ENCODE measurements at regions not wholly inside any gene's neighbourhood (a gene's known extent, or its start where the extent isn't known, plus 50 kb on each side); places are given as distances from the start of the nearest gene placed in this dataset.

DNA sequence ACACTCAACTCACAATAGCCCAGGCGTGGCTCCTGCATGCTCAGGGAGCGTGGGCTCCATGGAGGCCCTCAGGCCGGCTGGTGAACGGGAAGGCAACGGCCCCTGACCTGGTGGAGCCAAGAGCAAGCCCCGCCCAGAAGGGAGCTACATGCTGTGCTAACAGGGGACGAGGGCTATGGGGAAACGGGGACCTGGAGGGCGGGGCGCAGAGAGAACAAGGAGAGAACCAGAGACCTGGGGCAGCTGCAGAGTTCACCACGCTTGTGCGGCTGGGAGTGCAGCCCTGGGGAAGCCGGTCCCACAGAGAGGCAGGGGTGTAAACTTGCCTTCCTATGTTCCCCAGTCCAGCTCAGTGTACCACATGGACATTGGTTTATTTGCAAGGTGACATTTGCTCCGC is 69.2 kb upstream of the PPP2R2D start:
- no peaks in the 10 kb centered on the region for H3K9me3 ChIP-seq (ENCODE audit: control insufficient read depth in 2 of 3, low read length in 3 of 3)
- ATAC-seq (no peak), DNase-seq (no peak)
- ChIA-PET POLR2A (no interaction called here), CTCF (no interaction called here)
- H3K27me3 ChIP-seq (ENCODE audit: control insufficient read depth in 2 of 2, insufficient read depth in 2 of 2, low read length in 2 of 2), result no peaks in the 10 kb centered on the region
- no peaks in the 10 kb centered on the region for H3K36me3 ChIP-seq (ENCODE audit: control insufficient read depth in 2 of 3, insufficient read depth in 3 of 3, low read length in 3 of 3)
- no peaks in the 10 kb centered on the region for H3K4me1 ChIP-seq (ENCODE audit: control insufficient read depth in 2 of 2, insufficient read depth in 2 of 2, low read length in 2 of 2)
- H3K36me3 Mint-ChIP-seq, result peaks cover 0 to 4% (median 0%) of the 10 kb centered on the region in 5 donors
- no peak overlapping the region for H3K27ac ChIP-seq (ENCODE audit: low read depth, low read length)
- no peak overlapping the region for H3K4me3 Mint-ChIP-seq
- no peak overlapping the region for H3K27ac Mint-ChIP-seq
- intact Hi-C loops (cut with micrococcal nuclease), result no loop called here
- H3K4me3 ChIP-seq (ENCODE audit: low read length), result no peak overlapping the region
- H3K27me3 Mint-ChIP-seq, result peaks cover 0 to 29% (median 11%) of the 10 kb centered on the region in 5 donors
- no peaks in the 10 kb centered on the region for H3K4me1 Mint-ChIP-seq
- H3K9me3 Mint-ChIP-seq, result peaks cover 0 to 21% (median 4%) of the 10 kb centered on the region in 11 donors

- H3K4me1 ChIP-seq (ENCODE audit: control insufficient read depth in 2 of 2, insufficient read depth in 2 of 2, low read length in 2 of 2), result no peaks in the 10 kb centered on the region
- no peaks in the 10 kb centered on the region for H3K27me3 ChIP-seq (ENCODE audit: control insufficient read depth in 2 of 2, insufficient read depth in 2 of 2, low read length in 2 of 2)
- ChIA-PET POLR2A (no interaction called here), CTCF (no interaction called here)
- H3K9me3 ChIP-seq (ENCODE audit: control insufficient read depth in 2 of 3, low read length in 3 of 3), result no peaks in the 10 kb centered on the region
- Mint-ChIP-seq H3K27ac (no peak overlapping the region), H3K9me3 (peaks cover 0 to 21% (median 4%) of the 10 kb centered on the region in 11 donors), H3K4me1 (no peaks in the 10 kb centered on the region), H3K36me3 (peaks cover 0 to 4% (median 0%) of the 10 kb centered on the region in 5 donors), H3K27me3 (peaks cover 0 to 29% (median 11%) of the 10 kb centered on the region in 5 donors), H3K4me3 (no peak overlapping the region)
- no peak for DNase-seq
- ATAC-seq, result no peak
- H3K27ac ChIP-seq (ENCODE audit: low read depth, low read length), result no peak overlapping the region
- no peaks in the 10 kb centered on the region for H3K36me3 ChIP-seq (ENCODE audit: control insufficient read depth in 2 of 3, insufficient read depth in 3 of 3, low read length in 3 of 3)
- intact Hi-C loops (cut with micrococcal nuclease), result no loop called here
- H3K4me3 ChIP-seq (ENCODE audit: low read length), result no peak overlapping the region
Observed at GRCh38 chr10:131832056-131832685, 68.6 kb upstream of the PPP2R2D start.

- Mint-ChIP-seq H3K4me1 (no peaks in the 10 kb centered on the region), H3K27me3 (peaks cover 0 to 29% (median 11%) of the 10 kb centered on the region in 5 donors), H3K9me3 (peaks cover 0 to 18% (median 0%) of the 10 kb centered on the region in 11 donors), H3K27ac (no peak overlapping the region), H3K36me3 (no peaks in the 10 kb centered on the region), H3K4me3 (no peak overlapping the region)
- intact Hi-C loops (cut with micrococcal nuclease), result no loop called here
- DNase-seq (no peak), ATAC-seq (no peak)
- no peak overlapping the region for H3K4me3 ChIP-seq (ENCODE audit: low read length)
- ChIA-PET POLR2A (no interaction called here), CTCF (no interaction called here)
- no peak overlapping the region for H3K27ac ChIP-seq (ENCODE audit: low read depth, low read length)
- H3K9me3 ChIP-seq (ENCODE audit: control insufficient read depth in 2 of 3, low read length in 3 of 3), result no peaks in the 10 kb centered on the region
- H3K27me3 ChIP-seq (ENCODE audit: control insufficient read depth in 2 of 2, insufficient read depth in 2 of 2, low read length in 2 of 2), result no peaks in the 10 kb centered on the region
- H3K4me1 ChIP-seq (ENCODE audit: control insufficient read depth in 2 of 2, insufficient read depth in 2 of 2, low read length in 2 of 2), result no peaks in the 10 kb centered on the region
- H3K36me3 ChIP-seq (ENCODE audit: control insufficient read depth in 2 of 3, insufficient read depth in 3 of 3, low read length in 3 of 3), result no peaks in the 10 kb centered on the region
Observed at GRCh38 chr10:131833013-131833412, 67.8 kb upstream of the PPP2R2D start.

GRCh38 chr10:131833446-131834080 is 67.2 kb upstream of the PPP2R2D start:
- H3K9me3 Mint-ChIP-seq, result peaks cover 0 to 15% (median 0%) of the 10 kb centered on the region in 11 donors
- Histone ChIP-seq H3K4me1 (ENCODE audit: control insufficient read depth in 2 of 2, insufficient read depth in 2 of 2, low read length in 2 of 2) (no peaks in the 10 kb centered on the region), H3K27me3 (ENCODE audit: control insufficient read depth in 2 of 2, insufficient read depth in 2 of 2, low read length in 2 of 2) (no peaks in the 10 kb centered on the region), H3K36me3 (ENCODE audit: control insufficient read depth in 2 of 3, insufficient read depth in 3 of 3, low read length in 3 of 3) (no peaks in the 10 kb centered on the region), H3K4me3 (ENCODE audit: low read length) (no peak overlapping the region), H3K9me3 (ENCODE audit: control insufficient read depth in 2 of 3, low read length in 3 of 3) (no peaks in the 10 kb centered on the region), H3K27ac (ENCODE audit: low read depth, low read length) (no peak overlapping the region)
- POLR2A ChIA-PET, result no interaction called here
- peak in 1 of 9 donors; percentile 7 for DNase-seq
- peaks cover 0 to 29% (median 11%) of the 10 kb centered on the region in 5 donors for H3K27me3 Mint-ChIP-seq
- no peak overlapping the region for H3K4me3 Mint-ChIP-seq
- H3K27ac Mint-ChIP-seq, result no peak overlapping the region
- ATAC-seq, result no peak
- H3K36me3 Mint-ChIP-seq, result no peaks in the 10 kb centered on the region
- intact Hi-C loops (cut with micrococcal nuclease), result no loop called here
- H3K4me1 Mint-ChIP-seq, result no peaks in the 10 kb centered on the region
- CTCF ChIA-PET, result no interaction called here

GRCh38 chr10:131834152-131834810 is 66.5 kb upstream of the PPP2R2D start:
- Mint-ChIP-seq H3K27me3 (peaks cover 0 to 23% (median 11%) of the 10 kb centered on the region in 5 donors), H3K27ac (no peak overlapping the region), H3K4me1 (no peaks in the 10 kb centered on the region), H3K9me3 (peaks cover 0 to 15% (median 0%) of the 10 kb centered on the region in 11 donors), H3K36me3 (no peaks in the 10 kb centered on the region), H3K4me3 (no peak overlapping the region)
- Histone ChIP-seq H3K4me3 (ENCODE audit: low read length) (no peak overlapping the region), H3K27ac (ENCODE audit: low read depth, low read length) (no peak overlapping the region), H3K9me3 (ENCODE audit: control insufficient read depth in 2 of 3, low read length in 3 of 3) (no peaks in the 10 kb centered on the region), H3K4me1 (ENCODE audit: control insufficient read depth in 2 of 2, insufficient read depth in 2 of 2, low read length in 2 of 2) (no peaks in the 10 kb centered on the region), H3K36me3 (ENCODE audit: control insufficient read depth in 2 of 3, insufficient read depth in 3 of 3, low read length in 3 of 3) (no peaks in the 10 kb centered on the region), H3K27me3 (ENCODE audit: control insufficient read depth in 2 of 2, insufficient read depth in 2 of 2, low read length in 2 of 2) (no peaks in the 10 kb centered on the region)
- CTCF ChIA-PET, result no interaction called here
- POLR2A ChIA-PET, result no interaction called here
- intact Hi-C loops (cut with micrococcal nuclease), result no loop called here
- DNase-seq (no peak), ATAC-seq (no peak)

DNA sequence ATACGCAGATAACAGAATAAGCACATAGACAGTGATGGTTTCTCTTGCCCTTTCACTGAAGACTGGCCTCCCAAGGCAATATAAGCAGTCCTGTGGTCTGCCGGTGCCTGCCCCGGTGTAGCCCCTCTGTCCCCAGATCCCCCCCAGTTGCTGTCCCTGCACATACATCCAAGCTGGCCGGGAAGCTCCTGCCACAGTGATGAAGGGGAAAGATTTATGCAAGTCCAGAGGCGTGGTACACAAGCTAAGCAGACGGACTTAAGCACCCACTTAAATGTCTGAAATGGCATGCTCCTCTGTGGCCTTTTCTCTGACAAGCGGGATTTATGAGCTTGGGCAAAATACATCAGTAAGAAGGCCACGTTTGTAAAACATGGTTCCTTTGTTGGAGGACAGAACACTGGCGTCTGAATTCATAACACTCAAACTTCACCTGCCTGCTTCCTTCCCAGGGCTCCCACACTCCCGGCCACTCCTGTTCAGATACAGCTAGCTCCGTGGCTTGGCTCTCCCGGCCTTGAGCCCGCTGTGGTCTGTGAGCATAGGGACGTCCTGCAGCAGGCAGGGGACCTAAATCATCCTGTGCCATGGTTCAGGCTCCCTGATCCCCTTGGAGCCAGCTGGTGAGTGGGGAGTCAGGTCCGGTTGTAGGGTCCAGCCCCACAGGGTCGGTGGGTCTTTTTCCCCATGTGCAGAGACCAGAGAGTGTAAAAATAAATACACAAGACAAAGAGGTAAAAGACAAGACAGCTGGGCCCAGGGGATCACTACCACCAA is 61.7 kb upstream of the PPP2R2D start:
- no peak overlapping the region for H3K4me3 ChIP-seq (ENCODE audit: low read length)
- no peak overlapping the region for H3K27ac ChIP-seq (ENCODE audit: low read depth, low read length)
- H3K36me3 Mint-ChIP-seq, result no peaks in the 10 kb centered on the region
- H3K27me3 Mint-ChIP-seq, result peaks cover 0 to 6% (median 0%) of the 10 kb centered on the region in 5 donors
- intact Hi-C loops (cut with micrococcal nuclease), result no loop called here
- DNase-seq, result no peak
- H3K9me3 Mint-ChIP-seq, result peaks cover 0 to 14% (median 0%) of the 10 kb centered on the region in 11 donors
- ChIA-PET CTCF (no interaction called here), POLR2A (no interaction called here)
- H3K36me3 ChIP-seq (ENCODE audit: control insufficient read depth in 2 of 3, insufficient read depth in 3 of 3, low read length in 3 of 3), result no peaks in the 10 kb centered on the region
- H3K27me3 ChIP-seq (ENCODE audit: control insufficient read depth in 2 of 2, insufficient read depth in 2 of 2, low read length in 2 of 2), result no peaks in the 10 kb centered on the region
- H3K4me3 Mint-ChIP-seq, result no peak overlapping the region
- no peaks in the 10 kb centered on the region for H3K4me1 ChIP-seq (ENCODE audit: control insufficient read depth in 2 of 2, insufficient read depth in 2 of 2, low read length in 2 of 2)
- no peak for ATAC-seq
- H3K4me1 Mint-ChIP-seq, result no peaks in the 10 kb centered on the region
- H3K9me3 ChIP-seq (ENCODE audit: control insufficient read depth in 2 of 3, low read length in 3 of 3), result no peaks in the 10 kb centered on the region
- H3K27ac Mint-ChIP-seq, result peak overlapping the region in 1 of 9 donors; percentile 38
